Keratinocyte (primary cell): ENCODE measurements at regions not wholly inside any gene's neighbourhood (a gene's known extent, or its start where the extent isn't known, plus 50 kb on each side); places are given as distances from the start of the nearest gene placed in this dataset.

Source experiments
- EZH2 ChIP-seq: IDR thresholded peaks from one replicate; pipeline ENCODE4 v1.6.1; 2012; ENCODE audit warnings: inconsistent platforms, mild to moderate bottlenecking, low read length, moderate library complexity
- TF ChIP-seq, protein P1 (sequence below), 3 experiments: IDR thresholded peaks in 1 of 3; conservative IDR thresholded peaks in 1 of 3; optimal IDR thresholded peaks in 1 of 3; 2 replicates in 2 of 3; 3 replicates in 1 of 3; pipeline versions ENCODE3 to v1.5.1; 2011; ENCODE audit warnings: low read length in 3 of 3, mild to moderate bottlenecking in 3 of 3, moderate library complexity in 2 of 3, control low read depth in 1 of 3, inconsistent platforms in 1 of 3; ENCODE audit not compliant: insufficient read depth in 2 of 3; ENCODE audit errors: extremely low read depth in 1 of 3

DNA sequence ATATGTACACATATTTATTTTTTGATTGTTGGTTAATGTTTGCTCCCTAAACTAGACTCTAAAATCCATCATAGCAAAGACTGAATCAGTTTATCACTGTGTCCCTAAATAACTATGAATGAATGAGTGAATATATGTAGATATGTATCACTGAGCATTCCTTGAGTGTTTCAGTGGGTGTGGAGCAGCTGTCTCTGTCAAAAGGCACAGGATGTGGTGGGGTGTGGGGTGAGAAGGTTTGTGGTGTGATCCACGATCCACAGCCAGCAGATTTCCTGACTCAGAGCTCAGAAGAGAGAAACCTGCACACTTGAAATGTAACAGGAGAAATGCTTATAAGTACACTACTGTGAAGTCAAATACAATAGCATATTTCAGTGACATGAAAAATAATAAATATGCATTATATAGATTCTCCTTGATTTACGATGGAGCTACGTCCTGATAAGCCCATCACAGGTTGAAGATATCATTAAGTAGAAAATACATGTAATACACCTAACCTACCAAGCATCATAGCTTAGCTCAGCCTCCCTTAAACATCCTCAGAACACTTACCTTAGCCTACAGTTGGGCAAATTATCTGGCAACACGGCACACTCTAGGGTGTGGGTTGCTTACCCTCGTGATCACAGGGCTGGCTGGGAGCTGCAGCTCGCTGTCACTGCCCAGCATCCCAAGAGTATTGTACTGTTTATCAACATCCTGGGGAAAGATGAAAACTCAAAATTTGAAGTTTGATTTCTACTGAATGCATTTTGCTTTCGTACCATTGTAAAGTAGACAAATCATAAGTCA is 287.0 kb downstream of the GAS1 start:
- TF ChIP-seq, protein P1, sequence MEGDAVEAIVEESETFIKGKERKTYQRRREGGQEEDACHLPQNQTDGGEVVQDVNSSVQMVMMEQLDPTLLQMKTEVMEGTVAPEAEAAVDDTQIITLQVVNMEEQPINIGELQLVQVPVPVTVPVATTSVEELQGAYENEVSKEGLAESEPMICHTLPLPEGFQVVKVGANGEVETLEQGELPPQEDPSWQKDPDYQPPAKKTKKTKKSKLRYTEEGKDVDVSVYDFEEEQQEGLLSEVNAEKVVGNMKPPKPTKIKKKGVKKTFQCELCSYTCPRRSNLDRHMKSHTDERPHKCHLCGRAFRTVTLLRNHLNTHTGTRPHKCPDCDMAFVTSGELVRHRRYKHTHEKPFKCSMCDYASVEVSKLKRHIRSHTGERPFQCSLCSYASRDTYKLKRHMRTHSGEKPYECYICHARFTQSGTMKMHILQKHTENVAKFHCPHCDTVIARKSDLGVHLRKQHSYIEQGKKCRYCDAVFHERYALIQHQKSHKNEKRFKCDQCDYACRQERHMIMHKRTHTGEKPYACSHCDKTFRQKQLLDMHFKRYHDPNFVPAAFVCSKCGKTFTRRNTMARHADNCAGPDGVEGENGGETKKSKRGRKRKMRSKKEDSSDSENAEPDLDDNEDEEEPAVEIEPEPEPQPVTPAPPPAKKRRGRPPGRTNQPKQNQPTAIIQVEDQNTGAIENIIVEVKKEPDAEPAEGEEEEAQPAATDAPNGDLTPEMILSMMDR (optimal IDR thresholded peaks at IDR 0.05 in 1 of 3, IDR thresholded peaks at IDR 0.05 in 1 of 3, conservative IDR thresholded peaks at IDR 0.05 in 1 of 3; ENCODE audit: extremely low read depth in 1 of 3, insufficient read depth in 2 of 3, low read length in 3 of 3) = no peak
- no peak for TF ChIP-seq EZH2
